K562 (cell line): ENCODE measurements at regions not wholly inside any gene's neighbourhood (a gene's known extent, or its start where the extent isn't known, plus 50 kb on each side); places are given as distances from the start of the nearest gene placed in this dataset.

Experiments
- ATAC-seq: fragments of 200-7000 bp; cut with Tn5 transposase; 3 replicates; pipeline ENCODE4 v1.9.1; 2020; ENCODE audit warnings: moderate library complexity
- BruUV-seq: library from RNA; stranded (reverse); fragments of 400-500 nt; replicated peaks from 2 replicates; lab custom pipeline; 2021; lab: Mats Ljungman, UMichigan
- CTCF ChIA-PET: fragments of 300-600 bp; formaldehyde crosslinking; extraction: SDS; loops from one replicate; lab custom pipeline; 2021; ENCODE audit warnings: low intra/inter-chr PET ratio; lab: Yijun Ruan, JAX
- POLR2A ChIA-PET: fragments of 300-600, 350-650 bp; sonication (Branson Sonifier 250); formaldehyde crosslinking; extraction: SDS; loops from one replicate; lab custom pipeline; 2021; ENCODE audit warnings: antibody characterized with exemption, inconsistent platforms; lab: Yijun Ruan, JAX
- DNase-seq, 4 experiments: peaks; one replicate each; pipeline versions ENCODE4 v3.0.0 to v3.0.0-alpha.2; 2011 to 2018; ENCODE audit warnings: low spot score in 3 of 4, mixed read lengths in 3 of 4; ENCODE audit errors: extremely low read depth in 1 of 4
- FAIRE-seq: peaks from 2 replicates; lab custom pipeline; 2011; peaks lifted over from hg19 to GRCh38; lab: Jason Lieb, UNC
- H2AFZ ChIP-seq: 2 replicates; pipeline ENCODE4 v1.6.0; 2011; ENCODE audit warnings: low read depth, low read length, control low read depth, inconsistent platforms
- H3K27ac ChIP-seq: fragments of 200-600 bp; 3 replicates; pipeline ENCODE4 v1.8.0; 2011; ENCODE audit warnings: low read depth, mild to moderate bottlenecking, control low read depth, inconsistent platforms, low read length, moderate library complexity, mixed read lengths; ENCODE audit errors: extremely low read depth
- H3K27me3 ChIP-seq, 2 experiments: fragments of 300-600 bp in 1 of 2; 2 replicates in 1 of 2; 3 replicates in 1 of 2; pipeline versions ENCODE4 v1.6.0 to v1.8.0; 2011; ENCODE audit warnings: inconsistent platforms in 2 of 2, low read length in 2 of 2, mild to moderate bottlenecking in 1 of 2, mixed read lengths in 1 of 2, moderate library complexity in 1 of 2; ENCODE audit not compliant: control insufficient read depth in 2 of 2, insufficient read depth in 2 of 2
- H3K36me3 ChIP-seq: fragments of 300-600 bp; 3 replicates; pipeline ENCODE4 v1.8.0; 2011; ENCODE audit warnings: mild to moderate bottlenecking, low read length, inconsistent platforms; ENCODE audit not compliant: control insufficient read depth, insufficient read depth
- H3K4me1 ChIP-seq, 2 experiments: fragments of 200-600 bp in 1 of 2; replicated peaks in 1 of 2; 2 replicates in 1 of 2; 3 replicates in 1 of 2; pipeline versions ENCODE4 v1.5.1 to v1.8.0; 2011; ENCODE audit warnings: inconsistent platforms in 2 of 2, low read length in 2 of 2, mild to moderate bottlenecking in 1 of 2, mixed read lengths in 1 of 2, moderate library complexity in 1 of 2; ENCODE audit not compliant: control insufficient read depth in 2 of 2, insufficient read depth in 2 of 2
- H3K4me2 ChIP-seq: 2 replicates; pipeline ENCODE4 v1.6.1; 2011; ENCODE audit warnings: low read length, control low read depth, inconsistent platforms, mixed read lengths; ENCODE audit not compliant: insufficient read depth
- H3K4me3 ChIP-seq: fragments of 200-600 bp; sonication (generic), shearing (Covaris generic); 2 replicates; pipeline ENCODE4 v1.5.1; 2016; ENCODE audit warnings: control low read depth, inconsistent platforms
- H3K79me2 ChIP-seq: fragments of 200-600 bp; 3 replicates; pipeline ENCODE4 v1.8.0; 2011; ENCODE audit warnings: low read length, inconsistent platforms; ENCODE audit not compliant: control insufficient read depth, insufficient read depth
- H3K9ac ChIP-seq, 2 experiments: 2 replicates each; pipeline versions ENCODE4 v1.6.0 to v1.6.1; 2011; ENCODE audit warnings: low read depth in 2 of 2, low read length in 2 of 2, control low read depth in 1 of 2, inconsistent platforms in 1 of 2, mild to moderate bottlenecking in 1 of 2, mixed read lengths in 1 of 2; ENCODE audit not compliant: insufficient read depth in 1 of 2
- H3K9me1 ChIP-seq: one replicate; pipeline ENCODE4 v1.6.0; 2011; ENCODE audit warnings: inconsistent platforms, mild to moderate bottlenecking, low read length, moderate library complexity; ENCODE audit not compliant: control insufficient read depth, insufficient read depth
- H3K9me3 ChIP-seq: replicated peaks from 2 replicates; pipeline ENCODE4 v1.5.1; 2011; ENCODE audit warnings: low read depth, low read length, inconsistent platforms; ENCODE audit not compliant: control insufficient read depth, insufficient read depth
- H4K20me1 ChIP-seq: replicated peaks from 2 replicates; pipeline ENCODE4 v1.6.1; 2011; ENCODE audit warnings: low read length, inconsistent platforms, mixed read lengths; ENCODE audit not compliant: control insufficient read depth, insufficient read depth
- E2F5 ChIP-seq: sonication (generic); formaldehyde crosslinking; IDR thresholded peaks from 2 replicates; pipeline ENCODE4 v1.8.0; 2022; ENCODE audit warnings: mild to moderate bottlenecking, missing genetic modification reagents
- FOXJ3 ChIP-seq: sonication (generic); formaldehyde crosslinking; IDR thresholded peaks from 2 replicates; pipeline ENCODE4 v1.4.0; 2020; ENCODE audit warnings: mild to moderate bottlenecking, missing genetic modification reagents
- LARP7 ChIP-seq: fragments of 450-650 bp; IDR thresholded peaks from 2 replicates; pipeline ENCODE4 v1.6.1; 2016
- SRSF7 ChIP-seq: fragments of 200-400 bp; formaldehyde crosslinking; optimal IDR thresholded peaks from 2 replicates; pipeline ENCODE3; 2017; ENCODE audit warnings: mild to moderate bottlenecking, low read depth, low read length
- TOE1 ChIP-seq, 2 experiments: fragments of 450-650 bp in 1 of 2; sonication (generic) in 1 of 2; formaldehyde crosslinking in 1 of 2; IDR thresholded peaks; 2 replicates each; pipeline versions ENCODE4 v1.7.1 to v1.8.0; 2016 to 2022; ENCODE audit warnings: borderline replicate concordance in 2 of 2, mild to moderate bottlenecking in 2 of 2, antibody characterized with exemption in 1 of 2, inconsistent platforms in 1 of 2, low read depth in 1 of 2, missing genetic modification reagents in 1 of 2, moderate library complexity in 1 of 2
- ZNF717 ChIP-seq: fragments of 250-450 bp; sonication (Bioruptor Pico); IDR thresholded peaks from 2 replicates; pipeline ENCODE4 v1.5.0; 2021
- ZNF764 ChIP-seq: fragments of 250-450 bp; sonication (Bioruptor Pico); IDR thresholded peaks from 2 replicates; pipeline ENCODE4 v1.4.0; 2020; ENCODE audit warnings: low read depth, mild to moderate bottlenecking, moderate library complexity
- WGBS: fragments of 100-300 bp; shearing (Covaris generic); methylation state at CpG from one replicate; pipeline ENCODE4 v1.1.6; 2016; ENCODE audit warnings: low coverage, mixed read lengths; ENCODE audit not compliant: insufficient coverage; ENCODE audit errors: missing lambda C conversion rate; 5-methylcytosine and 5-hydroxymethylcytosine counted together
- in situ Hi-C: fragments of 300-500 bp; cut with MboI; formaldehyde crosslinking; loops from 4 replicates; pipeline ENCODE4 v1.15.0; 2018; ENCODE audit warnings: inconsistent platforms, mixed read lengths
- intact Hi-C: fragments of 100-400 bp; cut with micrococcal nuclease; formaldehyde crosslinking; loops from 2 replicates; pipeline ENCODE4 v1.14.2; 2022
- TF ChIP-seq, protein P1 (sequence below): fragments of 250-450 bp; sonication (Bioruptor Pico); IDR thresholded peaks from 2 replicates; pipeline ENCODE4 v1.6.1; 2021; ENCODE audit warnings: mild to moderate bottlenecking

DNA sequence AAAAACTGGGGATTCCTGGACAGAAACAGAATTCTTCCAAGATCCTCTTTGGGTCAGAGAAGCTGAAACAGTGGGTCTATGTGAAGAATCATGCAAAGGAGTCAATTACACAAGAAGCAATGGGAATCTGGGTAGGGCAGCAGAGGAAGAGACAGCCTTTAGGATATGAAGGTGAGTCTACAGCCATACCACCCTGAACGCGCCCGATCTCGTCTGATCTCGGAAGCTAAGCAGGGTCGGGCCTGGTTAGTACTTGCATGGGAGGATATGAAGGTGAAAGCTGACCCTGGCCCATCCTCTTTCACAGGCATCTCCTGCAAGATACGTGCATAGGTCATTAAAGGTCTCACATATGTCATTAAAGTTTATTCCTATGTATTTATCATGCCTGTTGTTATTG is 1080.9 kb upstream of the FANCL start:
- peak in 1 of 4 experiments; percentile 0 for DNase-seq
- Histone ChIP-seq H3K9ac (no peak overlapping the region), H3K4me3 (no peak overlapping the region), H3K36me3 (no peaks in the 10 kb centered on the region), H3K79me2 (no peaks in the 10 kb centered on the region), H3K27me3 (no peaks in the 10 kb centered on the region), H3K9me1 (no peaks in the 10 kb centered on the region), H2AFZ (no peak overlapping the region), H3K4me1 (no peaks in the 10 kb centered on the region), H3K27ac (no peak overlapping the region), H3K4me2 (no peak overlapping the region), H3K9me3 (no peaks in the 10 kb centered on the region), H4K20me1 (no peaks in the 10 kb centered on the region)
- no peak for TF ChIP-seq FOXJ3 (CRISPR knock-in tag)
- TF ChIP-seq E2F5: no peak
- TF ChIP-seq TOE1 (IDR thresholded peaks at IDR 0.05; ENCODE audit: borderline replicate concordance): no peak
- TF ChIP-seq TOE1 (CRISPR knock-in tag; IDR thresholded peaks at IDR 0.05; ENCODE audit: borderline replicate concordance, low read depth): no peak
- TF ChIP-seq ZNF717 (CRISPR knock-in tag): no peak
- no peak for TF ChIP-seq SRSF7
- TF ChIP-seq LARP7: no peak
- TF ChIP-seq ZNF764: no peak
- TF ChIP-seq, protein P1, sequence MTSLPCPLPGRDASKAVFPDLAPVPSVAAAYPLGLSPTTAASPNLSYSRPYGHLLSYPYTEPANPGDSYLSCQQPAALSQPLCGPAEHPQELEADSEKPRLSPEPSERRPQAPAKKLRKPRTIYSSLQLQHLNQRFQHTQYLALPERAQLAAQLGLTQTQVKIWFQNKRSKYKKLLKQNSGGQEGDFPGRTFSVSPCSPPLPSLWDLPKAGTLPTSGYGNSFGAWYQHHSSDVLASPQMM (CRISPR knock-in tag): no peak
- CTCF ChIA-PET: no interaction called here
- no peak for FAIRE-seq
- POLR2A ChIA-PET: no interaction called here
- 0% methylated on average over 7 of the region's 7 CpGs for WGBS
- BruUV-seq: no TSS peak
- in situ Hi-C loops (no loop called here), intact Hi-C loops (no loop called here)
- no peak for ATAC-seq
